ENCODE measurements at regions not wholly inside any gene's neighbourhood (a gene's known extent, or its start where the extent isn't known, plus 50 kb on each side); places are given as distances from the start of the nearest gene placed in this dataset.

- Mint-ChIP-seq H3K36me3 (ENCODE audit: low read depth) (no peaks in the 10 kb centered on the region), H3K9me3 (no peaks in the 10 kb centered on the region), H3K4me1 (peaks cover 19% of the 10 kb centered on the region), H3K27ac (no peak overlapping the region), H3K4me3 (no peak overlapping the region), H3K27me3 (ENCODE audit: insufficient read depth, low read depth, poor library complexity) (no peaks in the 10 kb centered on the region)
- H3K79me2 ChIP-seq (replicated peaks; ENCODE audit: insufficient read depth): no peaks in the 10 kb centered on the region
- TF ChIP-seq EZH2 (IDR thresholded peaks at IDR 0.05; ENCODE audit: low read depth, unreplicated experiment) (no peak), ZNF462 (CRISPR knock-in tag; IDR thresholded peaks at IDR 0.05) (no peak), CTCF (conservative IDR thresholded peaks at IDR 0.05; ENCODE audit: low read depth in 2 of 2) (peak in 1 of 2 experiments; percentile 47; a peak in 2 of 4 replicates), NANOG (IDR thresholded peaks at IDR 0.05; ENCODE audit: borderline replicate concordance) (no peak)
- H3K9me2 ChIP-seq (ENCODE audit: insufficient read depth): peaks cover 2% of the 10 kb centered on the region
- H3K4me1 ChIP-seq (ENCODE audit: insufficient read depth): peaks cover 13% of the 10 kb centered on the region
- no peaks in the 10 kb centered on the region for H3F3A ChIP-seq (replicated peaks; ENCODE audit: low read depth)
- no peak overlapping the region for H2AFZ ChIP-seq
- H3K36me3 ChIP-seq (ENCODE audit: insufficient read depth): no peaks in the 10 kb centered on the region
- no peak for ATAC-seq
- no peak for DNase-seq (ENCODE audit: low spot score)
- no peak overlapping the region for H3K27ac ChIP-seq (ENCODE audit: low read depth)
- no peaks in the 10 kb centered on the region for H3K27me3 ChIP-seq (ENCODE audit: insufficient read depth)
- H4K20me1 ChIP-seq (replicated peaks; ENCODE audit: insufficient read depth): no peaks in the 10 kb centered on the region
- no peak overlapping the region for H3K4me3 ChIP-seq
- H3K4me2 ChIP-seq: no peak overlapping the region
Measured at GRCh38 chr2:18408638-18409037, 151.8 kb downstream of the RDH14 start.

- H3K27ac ChIP-seq (ENCODE audit: low read depth): no peak overlapping the region
- H3K4me2 ChIP-seq: no peak overlapping the region
- H3K27me3 ChIP-seq (ENCODE audit: insufficient read depth): no peaks in the 10 kb centered on the region
- H3K4me3 ChIP-seq: no peak overlapping the region
- H3K79me2 ChIP-seq (replicated peaks; ENCODE audit: insufficient read depth): no peaks in the 10 kb centered on the region
- H3K4me1 Mint-ChIP-seq: peaks cover 16% of the 10 kb centered on the region
- H3K4me1 ChIP-seq (ENCODE audit: insufficient read depth): peaks cover 13% of the 10 kb centered on the region
- no peak overlapping the region for H2AFZ ChIP-seq
- no peaks in the 10 kb centered on the region; the same call in 1 of the 2 replicates for H3K9me2 ChIP-seq (ENCODE audit: insufficient read depth)
- no peaks in the 10 kb centered on the region for H3K36me3 Mint-ChIP-seq (ENCODE audit: low read depth)
- H3F3A ChIP-seq (replicated peaks; ENCODE audit: low read depth): no peaks in the 10 kb centered on the region
- H3K27me3 Mint-ChIP-seq (ENCODE audit: insufficient read depth, low read depth, poor library complexity): no peaks in the 10 kb centered on the region
- H3K27ac Mint-ChIP-seq: no peak overlapping the region
- no peaks in the 10 kb centered on the region for H4K20me1 ChIP-seq (replicated peaks; ENCODE audit: insufficient read depth)
- no peaks in the 10 kb centered on the region for H3K9me3 Mint-ChIP-seq
- no peak overlapping the region for H3K4me3 Mint-ChIP-seq
- ATAC-seq (no peak), DNase-seq (ENCODE audit: low spot score) (no peak)
- no peaks in the 10 kb centered on the region for H3K36me3 ChIP-seq (ENCODE audit: insufficient read depth)
- TF ChIP-seq POLR2AphosphoS5 (IDR thresholded peaks at IDR 0.05; ENCODE audit: low read depth): no peak
- no peak for TF ChIP-seq CREB1 (CRISPR knock-in tag; IDR thresholded peaks at IDR 0.05; ENCODE audit: low read depth)
- TF ChIP-seq NANOG (IDR thresholded peaks at IDR 0.05; ENCODE audit: borderline replicate concordance): no peak
- TF ChIP-seq ZNF331 (CRISPR knock-in tag; IDR thresholded peaks at IDR 0.05; ENCODE audit: low read depth): no peak
- no peak for TF ChIP-seq ETS1 (IDR thresholded peaks at IDR 0.05)
- no peak for TF ChIP-seq EZH2 (IDR thresholded peaks at IDR 0.05; ENCODE audit: low read depth, unreplicated experiment)
- no peak for TF ChIP-seq ZNF114 (CRISPR knock-in tag; IDR thresholded peaks at IDR 0.05)
- no peak for TF ChIP-seq STAT1 (IDR thresholded peaks at IDR 0.05; ENCODE audit: unreplicated experiment)
Measured at GRCh38 chr2:18406219-18406618, 154.2 kb downstream of the RDH14 start.
